MM.1S (cell line): ENCODE measurements at regions not wholly inside any gene's neighbourhood (a gene's known extent, or its start where the extent isn't known, plus 50 kb on each side); places are given as distances from the start of the nearest gene placed in this dataset.

Experiments used
- DNase-seq: peaks from one replicate; pipeline ENCODE4 v3.0.0-alpha.2; 2015
- H2AFZ ChIP-seq: fragments of 300-600 bp; sonication (generic); 2 replicates; pipeline ENCODE4 v1.6.0; 2016; ENCODE audit warnings: antibody characterized with exemption, low read length
- H3F3A ChIP-seq: fragments of 300-600 bp; sonication (generic); 2 replicates; pipeline ENCODE4 v1.6.1; 2016; ENCODE audit warnings: mild to moderate bottlenecking, antibody characterized with exemption, low read length, moderate library complexity, mixed read lengths; ENCODE audit not compliant: insufficient read depth
- H3K27ac ChIP-seq: fragments of 300-600 bp; sonication (generic); 2 replicates; pipeline ENCODE4 v1.5.1; 2016; ENCODE audit warnings: mild to moderate bottlenecking, low read length
- H3K27me3 ChIP-seq: fragments of 300-600 bp; sonication (generic); replicated peaks from 2 replicates; pipeline ENCODE4 v1.6.0; 2016; ENCODE audit warnings: low read length; ENCODE audit not compliant: insufficient read depth
- H3K36me3 ChIP-seq: fragments of 300-600 bp; sonication (generic); replicated peaks from 2 replicates; pipeline ENCODE4 v1.6.1; 2016; ENCODE audit warnings: mild to moderate bottlenecking, low read length, mixed read lengths; ENCODE audit not compliant: insufficient read depth
- H3K4me1 ChIP-seq: fragments of 300-600 bp; sonication (generic); 2 replicates; pipeline ENCODE4 v1.6.1; 2016; ENCODE audit warnings: low read length, mixed read lengths
- H3K4me2 ChIP-seq: fragments of 300-600 bp; sonication (generic); 2 replicates; pipeline ENCODE4 v1.6.0; 2016; ENCODE audit warnings: low read depth, low read length
- H3K4me3 ChIP-seq: fragments of 300-600 bp; sonication (generic); 2 replicates; pipeline ENCODE4 v1.5.1; 2016; ENCODE audit warnings: low read length, mixed read lengths
- H3K79me2 ChIP-seq: fragments of 300-600 bp; sonication (generic); 2 replicates; pipeline ENCODE4 v1.6.1; 2016; ENCODE audit warnings: mixed run types, low read length, mixed read lengths
- H3K9ac ChIP-seq: fragments of 300-600 bp; sonication (generic); 2 replicates; pipeline ENCODE4 v1.6.1; 2016; ENCODE audit warnings: low read length, mixed read lengths
- H3K9me2 ChIP-seq: fragments of 300-600 bp; sonication (generic); replicated peaks from 2 replicates; pipeline ENCODE4 v1.6.1; 2016; ENCODE audit warnings: mild to moderate bottlenecking, low read length, mixed read lengths; ENCODE audit not compliant: insufficient read depth
- H3K9me3 ChIP-seq: fragments of 300-600 bp; sonication (generic); replicated peaks from 2 replicates; pipeline ENCODE4 v1.6.1; 2016; ENCODE audit warnings: mild to moderate bottlenecking, low read length, mixed read lengths; ENCODE audit not compliant: insufficient read depth
- H4K20me1 ChIP-seq: fragments of 300-600 bp; sonication (generic); 2 replicates; pipeline ENCODE4 v1.6.1; 2016; ENCODE audit warnings: mild to moderate bottlenecking, low read length, moderate library complexity, mixed read lengths; ENCODE audit not compliant: insufficient read depth
- CTCF ChIP-seq: fragments of 300-600 bp; sonication (generic); IDR thresholded peaks from 2 replicates; pipeline ENCODE4 v1.5.1; 2016; ENCODE audit warnings: antibody characterized with exemption, low read length, mixed read lengths
- EZH2 ChIP-seq: fragments of 300-600 bp; sonication (generic); optimal IDR thresholded peaks from 2 replicates; pipeline ENCODE3; 2017; ENCODE audit warnings: low read depth, mild to moderate bottlenecking, antibody characterized with exemption, low read length, mixed read lengths
- EZH2phosphoT487 ChIP-seq: fragments of 300-600 bp; sonication (generic); IDR thresholded peaks from 2 replicates; pipeline ENCODE4 v1.6.1; 2018; ENCODE audit warnings: antibody characterized with exemption, low read length

GRCh38 chr1:242827538-242827937 lies 303.0 kb upstream of the PLD5 start:
- no peak overlapping the region for H3K27ac ChIP-seq
- no peak overlapping the region for H3K9ac ChIP-seq
- no peaks in the 10 kb centered on the region for H4K20me1 ChIP-seq
- H3K4me2 ChIP-seq, result no peak overlapping the region
- H3K9me2 ChIP-seq, result no peaks in the 10 kb centered on the region
- no peaks in the 10 kb centered on the region for H3K4me1 ChIP-seq
- no peaks in the 10 kb centered on the region for H3F3A ChIP-seq
- no peaks in the 10 kb centered on the region for H3K36me3 ChIP-seq
- no peak overlapping the region for H3K4me3 ChIP-seq
- TF ChIP-seq EZH2, result no peak
- no peak for TF ChIP-seq EZH2phosphoT487
- no peak for TF ChIP-seq CTCF
- no peaks in the 10 kb centered on the region for H3K27me3 ChIP-seq
- no peak for DNase-seq
- no peak overlapping the region for H2AFZ ChIP-seq
- H3K79me2 ChIP-seq, result no peaks in the 10 kb centered on the region
- no peaks in the 10 kb centered on the region for H3K9me3 ChIP-seq

- H3F3A ChIP-seq, result no peaks in the 10 kb centered on the region
Observed at GRCh38 chr1:242826701-242827336, 302.3 kb upstream of the PLD5 start.

GRCh38 chr1:242824435-242824834 lies 299.9 kb upstream of the PLD5 start:
- no peak overlapping the region for H2AFZ ChIP-seq
- H3K27me3 ChIP-seq, result no peaks in the 10 kb centered on the region
- H3K79me2 ChIP-seq, result no peaks in the 10 kb centered on the region
- H4K20me1 ChIP-seq, result no peaks in the 10 kb centered on the region
- no peak overlapping the region for H3K4me3 ChIP-seq
- no peak overlapping the region for H3K4me2 ChIP-seq
- no peaks in the 10 kb centered on the region for H3K9me2 ChIP-seq
- H3K9me3 ChIP-seq, result no peaks in the 10 kb centered on the region
- H3K4me1 ChIP-seq, result no peaks in the 10 kb centered on the region
- DNase-seq, result no peak
- H3F3A ChIP-seq, result no peaks in the 10 kb centered on the region
- no peak overlapping the region for H3K27ac ChIP-seq
- no peak for TF ChIP-seq EZH2
- no peak overlapping the region for H3K9ac ChIP-seq
- no peaks in the 10 kb centered on the region for H3K36me3 ChIP-seq

More at GRCh38 chr1:242826701-242827336, 302.3 kb upstream of the PLD5 start:
- Histone ChIP-seq H3K79me2 (no peaks in the 10 kb centered on the region), H3K4me1 (no peaks in the 10 kb centered on the region), H3K4me2 (no peak overlapping the region), H3K4me3 (no peak overlapping the region), H3K9me3 (no peaks in the 10 kb centered on the region), H3K27ac (no peak overlapping the region), H3K9me2 (no peaks in the 10 kb centered on the region), H4K20me1 (no peaks in the 10 kb centered on the region), H3K36me3 (no peaks in the 10 kb centered on the region), H3K9ac (no peak overlapping the region), H3K27me3 (no peaks in the 10 kb centered on the region), H2AFZ (no peak overlapping the region)
- TF ChIP-seq EZH2 (no peak), EZH2phosphoT487 (no peak), CTCF (no peak)
- no peak for DNase-seq

- TF ChIP-seq EZH2phosphoT487 (no peak), CTCF (no peak), EZH2 (no peak)
- Histone ChIP-seq H3K9me3 (no peaks in the 10 kb centered on the region), H2AFZ (no peak overlapping the region), H3K79me2 (no peaks in the 10 kb centered on the region), H3K4me2 (peak overlapping the region; percentile 31; the same call in 1 of the 2 replicates), H3K4me1 (peaks cover 7% of the 10 kb centered on the region), H3F3A (no peaks in the 10 kb centered on the region), H3K27ac (no peak overlapping the region), H3K9ac (no peak overlapping the region), H3K36me3 (no peaks in the 10 kb centered on the region), H3K27me3 (no peaks in the 10 kb centered on the region), H4K20me1 (no peaks in the 10 kb centered on the region), H3K9me2 (no peaks in the 10 kb centered on the region), H3K4me3 (no peak overlapping the region)
- DNase-seq, result peak; percentile 37
Observed at GRCh38 chr1:242813490-242814091, 289.1 kb upstream of the PLD5 start.
